Brain pericyte (primary cell): ENCODE measurements at regions not wholly inside any gene's neighbourhood (a gene's known extent, or its start where the extent isn't known, plus 50 kb on each side); places are given as distances from the start of the nearest gene placed in this dataset.

Experiments used
- DNase-seq: peaks from one replicate; pipeline ENCODE4 v3.0.0-alpha.2; 2012; ENCODE audit warnings: low read depth, low spot score

GRCh38 chr4:38310446-38311043 is 350.3 kb downstream of the PTTG2 start:
- no peak for DNase-seq

GRCh38 chr4:38311495-38312126 is 351.4 kb downstream of the PTTG2 start:
- DNase-seq, result no peak

GRCh38 chr4:38313175-38313574 is 350.8 kb upstream of the KLF3 start:
- DNase-seq, result no peak

GRCh38 chr4:38313999-38314561 is 349.9 kb upstream of the KLF3 start:
- DNase-seq, result no peak

GRCh38 chr4:38314663-38315062 is 349.3 kb upstream of the KLF3 start:
- no peak for DNase-seq

GRCh38 chr4:38315286-38315685 is 348.7 kb upstream of the KLF3 start:
- DNase-seq, result no peak

GRCh38 chr4:38316045-38316444 is 348.0 kb upstream of the KLF3 start:
- DNase-seq, result no peak

GRCh38 chr4:38317041-38317674 is 346.8 kb upstream of the KLF3 start:
- DNase-seq, result no peak

- DNase-seq, result peak; percentile 94
Observed at GRCh38 chr4:38318737-38319455, 345.1 kb upstream of the KLF3 start.

- DNase-seq, result peak; percentile 88
Observed at GRCh38 chr4:38319456-38320342, 344.3 kb upstream of the KLF3 start.

GRCh38 chr4:38320343-38320695 is 343.7 kb upstream of the KLF3 start:
- no peak for DNase-seq

- DNase-seq, result no peak
Observed at GRCh38 chr4:38320833-38321232, 343.2 kb upstream of the KLF3 start.

- peak; percentile 62 for DNase-seq
Observed at GRCh38 chr4:38322714-38323113, 341.3 kb upstream of the KLF3 start.

GRCh38 chr4:38323141-38323641 is 340.8 kb upstream of the KLF3 start:
- peak; percentile 40 for DNase-seq

- DNase-seq, result no peak
Observed at GRCh38 chr4:38324861-38325628, 339.0 kb upstream of the KLF3 start.

GRCh38 chr4:38325629-38325913 is 338.4 kb upstream of the KLF3 start:
- DNase-seq, result no peak

- DNase-seq, result no peak
Observed at GRCh38 chr4:38326499-38326898, 337.5 kb upstream of the KLF3 start.

GRCh38 chr4:38327174-38327573 is 336.8 kb upstream of the KLF3 start:
- DNase-seq, result no peak

- no peak for DNase-seq
Observed at GRCh38 chr4:38328989-38329729, 334.8 kb upstream of the KLF3 start.

GRCh38 chr4:38330321-38330720 is 333.7 kb upstream of the KLF3 start:
- no peak for DNase-seq
